ENCODE measurements at regions not wholly inside any gene's neighbourhood (a gene's known extent, or its start where the extent isn't known, plus 50 kb on each side); places are given as distances from the start of the nearest gene placed in this dataset.

- TF ChIP-seq CTCF (IDR thresholded peaks at IDR 0.05), result no peak
- no peak for TF ChIP-seq POLR2A (IDR thresholded peaks at IDR 0.05)
Measured at GRCh38 chr12:61974461-61974860, 285.7 kb upstream of the USP15 start.
